ENCODE measurements at regions not wholly inside any gene's neighbourhood (a gene's known extent, or its start where the extent isn't known, plus 50 kb on each side); places are given as distances from the start of the nearest gene placed in this dataset.

GRCh38 chr13:59038824-59039223, 1124.9 kb downstream of the DIAPH3 start:
- TF ChIP-seq REST (IDR thresholded peaks at IDR 0.05; ENCODE audit: insufficient read depth in 1 of 2, low read depth in 2 of 2, low read length in 2 of 2), result no peak
- TF ChIP-seq POLR2AphosphoS5 (IDR thresholded peaks at IDR 0.05; ENCODE audit: low read depth, low read length), result no peak
- no peak for TF ChIP-seq SIN3A (IDR thresholded peaks at IDR 0.05; ENCODE audit: borderline replicate concordance, insufficient read depth, low read length)
- TF ChIP-seq TAF1 (IDR thresholded peaks at IDR 0.05; ENCODE audit: borderline replicate concordance, insufficient read depth, low read length), result no peak
